ENCODE measurements at regions not wholly inside any gene's neighbourhood (a gene's known extent, or its start where the extent isn't known, plus 50 kb on each side); places are given as distances from the start of the nearest gene placed in this dataset.

DNA sequence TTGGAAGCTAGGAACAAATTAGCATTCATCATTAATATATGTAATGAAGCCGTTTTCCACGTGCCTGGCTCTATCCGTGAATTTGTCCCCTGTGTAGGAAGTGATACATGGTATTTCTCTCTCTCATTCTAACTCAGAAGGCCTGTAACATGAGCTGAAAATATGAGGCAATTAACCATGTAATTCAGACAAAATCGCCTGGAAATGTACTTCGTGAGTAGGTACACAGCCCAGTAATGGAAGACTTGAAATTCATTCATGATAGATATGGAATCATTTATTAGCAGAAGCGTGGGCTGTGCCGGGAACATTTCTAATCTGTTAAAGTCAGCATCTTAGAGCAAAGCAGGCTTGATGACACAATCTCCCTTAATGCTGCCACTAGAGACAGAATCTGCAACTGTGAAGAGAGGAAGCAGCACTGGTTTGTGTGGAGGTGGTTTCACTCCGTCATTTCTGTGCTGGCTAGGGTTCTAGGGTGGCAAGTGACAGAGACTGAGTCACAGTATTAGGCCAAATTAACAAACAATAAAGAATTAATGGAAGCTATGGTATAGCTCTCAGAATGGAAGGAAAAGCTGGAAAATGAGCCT lies 225.0 kb upstream of the PROK2 start:
- intact Hi-C loops (cut with DNase I), result no loop called here
- DNase-seq, result peak in 38 of 42 donors; percentile 11 to 84 (median 52)

- DNase-seq, result no peak
Measured at GRCh38 chr3:72008226-72008996, 223.5 kb upstream of the PROK2 start.

GRCh38 chr3:72006631-72007556 lies 221.9 kb upstream of the PROK2 start:
- DNase-seq, result no peak
- intact Hi-C loops (cut with DNase I), result no loop called here

More at GRCh38 chr3:72008226-72008996, 223.5 kb upstream of the PROK2 start:
- intact Hi-C loops (cut with DNase I), result no loop called here

DNA sequence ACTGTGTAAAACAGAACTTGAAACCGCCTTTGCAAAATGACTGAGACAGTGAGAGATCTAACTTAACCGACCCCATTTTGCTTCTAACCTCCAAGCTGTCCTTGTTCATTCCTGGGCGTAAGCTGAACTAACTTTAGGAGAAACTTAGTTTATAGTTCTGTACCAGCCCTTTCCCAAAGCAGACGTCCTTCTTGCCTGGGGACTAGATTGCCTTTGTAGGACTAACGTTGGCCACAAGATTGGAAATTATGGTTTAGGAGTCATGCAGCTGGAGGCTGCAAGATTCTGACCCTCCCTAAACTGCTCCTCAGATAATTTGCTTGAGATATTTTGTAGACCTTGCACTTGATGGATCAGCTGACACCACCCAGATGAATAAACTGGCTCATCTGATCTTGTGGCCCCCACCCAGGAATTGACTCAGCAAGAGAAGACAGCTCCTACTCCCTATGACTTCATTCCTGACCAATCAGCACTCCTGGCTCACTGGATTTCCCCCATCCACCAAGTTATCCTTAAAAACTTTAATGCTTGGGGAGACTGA lies 219.9 kb upstream of the PROK2 start:
- no peak for DNase-seq
- intact Hi-C loops (cut with DNase I), result no loop called here

- no peak for DNase-seq
- intact Hi-C loops (cut with DNase I), result no loop called here
Measured at GRCh38 chr3:72003936-72004335, 219.0 kb upstream of the PROK2 start.

- intact Hi-C loops (cut with DNase I), result no loop called here
- DNase-seq, result no peak
Measured at GRCh38 chr3:72001758-72002157, 216.8 kb upstream of the PROK2 start.

DNA sequence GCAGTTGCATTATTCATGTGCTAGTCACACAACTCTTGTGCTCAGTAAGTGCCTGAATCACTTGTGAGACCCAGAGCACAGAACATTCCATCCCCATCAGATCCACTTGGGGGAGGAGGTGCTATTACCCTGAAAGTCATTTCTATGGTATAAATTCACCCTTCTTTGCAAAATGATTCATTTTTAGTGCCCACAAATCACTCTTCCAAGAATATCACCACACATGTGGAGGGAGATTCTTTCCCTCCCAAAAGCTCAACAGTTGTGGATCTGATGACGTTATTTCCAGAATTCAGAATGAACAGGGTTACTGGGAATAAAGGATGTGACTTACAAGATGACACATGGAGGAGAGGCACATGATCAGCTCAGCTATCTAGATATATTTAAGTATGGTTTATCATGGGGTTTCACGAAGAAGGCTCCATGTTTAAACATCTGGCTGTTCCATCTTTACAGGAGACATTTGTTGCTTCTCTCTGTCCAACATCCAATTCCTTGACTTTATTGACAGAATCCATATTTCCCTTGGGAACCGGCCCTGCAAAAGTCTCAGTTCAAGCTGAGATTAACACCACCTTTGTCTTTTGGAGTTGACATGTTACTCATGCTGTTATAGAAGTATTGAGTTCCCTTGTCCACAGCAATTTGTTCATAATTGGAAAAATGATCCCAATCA lies 214.2 kb upstream of the PROK2 start:
- no peak for DNase-seq
- intact Hi-C loops (cut with DNase I), result no loop called here

DNA sequence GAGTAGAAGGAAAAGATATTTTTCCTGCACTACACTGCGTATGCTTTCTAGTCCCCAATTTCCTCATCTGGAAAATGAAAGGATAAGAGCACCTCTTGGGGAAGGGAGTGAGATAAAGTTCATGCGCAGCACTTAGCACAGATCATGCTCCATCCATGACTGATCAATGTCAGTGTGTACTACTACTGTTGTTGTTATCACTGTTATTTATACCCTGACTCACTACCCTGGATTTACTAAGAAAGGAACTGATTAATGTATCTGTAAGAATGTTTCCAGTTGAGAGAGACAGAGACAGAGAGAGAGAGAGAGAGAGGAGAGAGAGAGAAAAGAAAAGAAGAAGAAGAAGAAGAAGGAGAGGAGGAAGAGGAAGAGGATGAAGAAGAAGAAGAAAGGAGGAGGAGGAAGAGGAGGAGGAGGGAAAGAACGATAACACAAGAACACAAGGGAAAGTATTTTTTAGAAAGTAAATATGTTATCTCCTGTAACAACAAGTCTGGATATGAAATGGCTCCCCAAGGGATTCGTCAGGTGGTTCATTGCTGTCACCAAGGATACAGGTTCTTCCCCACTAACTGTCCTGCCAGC lies 212.2 kb upstream of the PROK2 start:
- DNase-seq, result no peak
- intact Hi-C loops (cut with DNase I), result no loop called here

- intact Hi-C loops (cut with DNase I), result no loop called here
- DNase-seq, result no peak
Measured at GRCh38 chr3:71994906-71995305, 210.0 kb upstream of the PROK2 start.

DNA sequence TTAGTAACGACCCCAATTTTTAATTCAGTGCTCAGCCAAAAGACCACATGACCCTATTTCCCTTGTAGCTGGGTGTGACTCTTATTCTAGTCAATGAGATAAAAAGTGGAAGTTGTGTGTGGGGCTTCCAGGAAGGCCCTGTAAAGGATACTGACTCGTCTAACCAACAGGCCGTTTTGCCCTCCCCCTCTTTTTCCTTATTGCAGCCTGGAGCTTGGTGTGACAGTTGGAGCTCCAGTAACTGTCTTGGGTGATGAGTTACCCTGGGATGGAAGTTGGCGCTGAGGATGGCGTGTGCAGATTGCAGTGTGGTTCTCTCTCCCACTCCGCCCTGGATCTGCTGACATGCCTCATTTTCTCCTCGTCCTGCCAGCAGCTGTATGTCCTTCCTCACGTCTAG lies 209.3 kb upstream of the PROK2 start:
- no peak for DNase-seq
- intact Hi-C loops (cut with DNase I), result no loop called here

DNA sequence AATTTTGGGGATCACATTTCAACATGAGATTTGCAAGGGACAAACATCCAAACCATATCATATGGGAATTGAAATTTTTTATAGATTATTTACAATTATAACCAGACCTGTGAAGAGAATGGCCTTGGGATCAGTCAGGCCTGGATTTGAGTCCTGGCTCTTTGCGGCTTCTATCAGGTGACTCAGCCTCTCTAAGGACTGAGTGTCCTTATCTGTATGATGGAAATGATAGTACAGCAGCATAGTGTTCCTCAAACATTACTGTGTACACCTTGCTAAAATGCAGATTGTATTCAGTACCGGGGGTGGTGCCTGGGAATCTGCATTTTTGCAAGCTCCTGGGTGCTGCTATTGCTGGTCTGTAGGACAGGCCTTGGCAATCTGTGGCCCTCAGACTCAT lies 206.7 kb upstream of the PROK2 start:
- DNase-seq, result no peak
- intact Hi-C loops (cut with DNase I), result no loop called here

GRCh38 chr3:71991046-71991445 lies 206.1 kb upstream of the PROK2 start:
- DNase-seq, result no peak
- intact Hi-C loops (cut with DNase I), result no loop called here

DNA sequence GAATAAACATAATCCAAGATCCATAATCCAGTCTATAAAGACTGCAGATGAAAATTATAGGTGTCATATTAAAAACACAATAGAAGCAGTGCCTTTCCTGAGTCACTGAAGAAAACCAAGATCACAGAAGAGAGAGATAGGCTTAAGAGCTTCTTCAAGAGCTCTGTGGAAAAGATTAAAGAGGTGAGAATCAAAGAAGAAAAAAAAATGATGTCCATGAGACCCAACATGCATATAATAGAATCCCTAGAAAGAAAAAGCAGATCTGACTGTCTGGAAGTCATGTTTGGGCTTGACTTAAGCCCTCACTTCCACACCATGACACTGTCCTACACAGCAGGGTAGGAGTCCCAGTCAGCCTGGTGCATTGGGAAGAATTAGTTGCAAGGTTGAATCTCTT lies 205.6 kb upstream of the PROK2 start:
- intact Hi-C loops (cut with DNase I), result no loop called here
- no peak for DNase-seq

- no peak for DNase-seq
- intact Hi-C loops (cut with DNase I), result no loop called here
Measured at GRCh38 chr3:71989165-71989564, 204.2 kb upstream of the PROK2 start.

- DNase-seq, result no peak
- intact Hi-C loops (cut with DNase I), result no loop called here
Measured at GRCh38 chr3:71987828-71988227, 202.9 kb upstream of the PROK2 start.

GRCh38 chr3:71987089-71987735 lies 202.3 kb upstream of the PROK2 start:
- intact Hi-C loops (cut with DNase I), result no loop called here
- no peak for DNase-seq

GRCh38 chr3:71986606-71987005 lies 201.7 kb upstream of the PROK2 start:
- DNase-seq, result no peak
- intact Hi-C loops (cut with DNase I), result no loop called here

All from head of caudate nucleus (tissue), 42 donors.